Esophagus squamous epithelium (tissue), 5 donors: ENCODE measurements at regions not wholly inside any gene's neighbourhood (a gene's known extent, or its start where the extent isn't known, plus 50 kb on each side); places are given as distances from the start of the nearest gene placed in this dataset.

Source experiments
- DNase-seq: peaks from one replicate; lab custom pipeline; 2025; lab: John Stamatoyannopoulos, UW
- H3K27ac ChIP-seq, 4 donors: fragments of 200-600 bp; sonication (generic); one replicate each; pipeline ENCODE4 v1.5.1; 2016 to 2019; ENCODE audit warnings: mild to moderate bottlenecking in 1 of 4
- H3K27me3 ChIP-seq, 4 donors: fragments of 200-600 bp; sonication (generic); 1 replicate in 3 of 4; 2 replicates in 1 of 4; pipeline versions ENCODE4 v1.5.1 to v1.6.0; 2017 to 2021; ENCODE audit warnings: antibody characterized with exemption in 1 of 4
- H3K36me3 ChIP-seq, 3 donors: fragments of 200-600 bp; sonication (generic); one replicate each; pipeline ENCODE4 v1.5.1; 2016 to 2019
- H3K4me1 ChIP-seq, 3 donors: fragments of 200-600 bp; sonication (generic); one replicate each; pipeline ENCODE4 v1.5.1; 2017 to 2019
- H3K4me3 ChIP-seq, 4 donors: fragments of 200-600 bp; sonication (generic); 1 replicate in 3 of 4; 2 replicates in 1 of 4; pipeline ENCODE4 v1.5.1; 2016 to 2019; ENCODE audit warnings: mild to moderate bottlenecking in 2 of 4, moderate library complexity in 1 of 4
- H3K9me3 ChIP-seq, 3 donors: fragments of 200-600 bp; sonication (generic); one replicate each; pipeline ENCODE4 v1.5.1; 2016 to 2019
- CTCF ChIP-seq, 6 experiments: fragments of 450-650 bp in 4 of 6; fragments of 200-600 bp in 2 of 6; sonication (generic) in 2 of 6; IDR thresholded peaks; one replicate each; pipeline ENCODE4 v1.5.1; 2016 to 2019; ENCODE audit warnings: antibody characterized with exemption in 6 of 6, mild to moderate bottlenecking in 4 of 6, moderate library complexity in 4 of 6
- POLR2A ChIP-seq, 4 donors: fragments of 450-650 bp; IDR thresholded peaks; one replicate each; pipeline ENCODE4 v1.6.1; 2017; ENCODE audit warnings: antibody characterized with exemption in 4 of 4, mild to moderate bottlenecking in 4 of 4, moderate library complexity in 3 of 4
- WGBS, 2 donors: methylation state at CpG; one replicate each; pipeline ENCODE4 v1.1.5; 2018; 5-methylcytosine and 5-hydroxymethylcytosine counted together
- intact Hi-C: fragments of 100-400 bp; cut with DNase I; formaldehyde crosslinking; loops from one replicate; pipeline ENCODE4 v1.15.0; 2022
- donor health status: DM: yes; HTN: yes; CAD: no.

DNA sequence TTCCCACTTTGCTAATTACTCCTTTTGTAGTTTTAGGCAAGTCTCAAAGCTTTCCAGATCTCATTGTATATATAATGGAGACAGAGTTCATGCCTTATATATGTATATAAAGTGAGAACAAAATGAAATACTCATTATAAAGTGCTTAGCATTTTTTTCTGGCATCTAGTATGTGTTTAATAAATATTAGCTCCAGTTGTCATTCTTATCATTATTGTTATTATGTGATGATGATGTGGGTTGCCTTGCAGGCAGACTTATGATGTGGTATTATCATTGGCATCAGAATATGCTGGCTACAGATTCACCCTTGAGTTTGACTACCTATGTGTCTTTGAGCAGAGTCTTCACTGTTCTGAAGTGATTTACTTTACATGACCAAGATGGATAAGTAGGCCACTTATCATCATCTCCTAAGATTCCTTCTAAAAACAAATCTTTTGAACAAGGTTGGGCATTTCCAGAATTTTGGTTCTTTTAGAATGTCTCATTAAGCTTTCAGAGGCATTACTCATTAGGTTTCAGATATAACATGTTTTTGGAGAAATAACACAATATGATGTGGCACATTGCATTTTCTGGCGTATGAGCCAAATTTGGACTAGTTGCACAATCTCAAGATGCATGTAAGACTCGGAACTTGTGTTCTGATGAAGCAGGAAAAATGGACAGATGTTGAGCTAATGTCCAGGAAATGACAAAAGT is 145.6 kb upstream of the TNC start:
- peaks cover 0 to 14% (median 11%) of the 10 kb centered on the region in 3 donors for H3K4me1 ChIP-seq
- no peaks in the 10 kb centered on the region for H3K9me3 ChIP-seq
- H3K4me3 ChIP-seq, result no peak overlapping the region
- TF ChIP-seq CTCF (IDR thresholded peaks at IDR 0.05) (no peak), POLR2A (IDR thresholded peaks at IDR 0.05) (no peak)
- no peaks in the 10 kb centered on the region for H3K36me3 ChIP-seq
- no peak for DNase-seq
- no peak overlapping the region for H3K27ac ChIP-seq
- intact Hi-C loops, result no loop called here
- 33 to 39% methylated on average over 2 of the region's 2 CpGs for WGBS, 2 donors
- H3K27me3 ChIP-seq, result no peaks in the 10 kb centered on the region

DNA sequence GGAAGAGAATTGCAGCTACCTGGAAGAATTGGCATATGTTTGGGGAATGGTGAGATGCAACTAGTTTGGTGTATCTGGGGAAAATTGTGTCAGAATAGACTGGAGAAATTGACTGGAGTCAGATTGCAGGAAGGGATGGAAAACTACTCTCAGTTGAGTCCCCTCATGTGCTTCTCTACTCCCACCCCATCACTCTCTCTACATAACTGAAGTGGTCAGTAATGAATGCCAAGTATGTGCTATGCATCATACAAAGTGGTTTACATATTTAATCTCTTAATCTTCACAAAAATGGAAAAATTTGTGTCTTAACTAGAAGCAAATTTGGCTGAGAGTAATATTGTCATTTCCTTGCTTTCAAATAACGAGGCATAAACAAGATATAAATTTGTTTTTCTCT is 146.4 kb upstream of the TNC start:
- DNase-seq, result no peak
- no peaks in the 10 kb centered on the region for H3K9me3 ChIP-seq
- WGBS, 2 donors, result 65 to 77% methylated on average over 1 of the region's 1 CpG
- no peak for TF ChIP-seq CTCF (IDR thresholded peaks at IDR 0.05)
- no peak for TF ChIP-seq POLR2A (IDR thresholded peaks at IDR 0.05)
- H3K4me3 ChIP-seq, result no peak overlapping the region
- intact Hi-C loops, result no loop called here
- H3K36me3 ChIP-seq, result no peaks in the 10 kb centered on the region
- no peak overlapping the region for H3K27ac ChIP-seq
- H3K27me3 ChIP-seq, result no peaks in the 10 kb centered on the region
- H3K4me1 ChIP-seq, result peaks cover 0 to 14% (median 11%) of the 10 kb centered on the region in 3 donors

GRCh38 chr9:115267790-115268189 is 149.8 kb upstream of the TNC start:
- Histone ChIP-seq H3K27me3 (no peaks in the 10 kb centered on the region), H3K36me3 (no peaks in the 10 kb centered on the region), H3K27ac (no peak overlapping the region), H3K9me3 (no peaks in the 10 kb centered on the region), H3K4me1 (peaks cover 0 to 4% (median 4%) of the 10 kb centered on the region in 3 donors), H3K4me3 (no peak overlapping the region)
- WGBS, 2 donors, result 60 to 73% methylated on average over 3 of the region's 3 CpGs
- TF ChIP-seq CTCF (IDR thresholded peaks at IDR 0.05) (no peak), POLR2A (IDR thresholded peaks at IDR 0.05) (no peak)
- intact Hi-C loops, result no loop called here
- no peak for DNase-seq

GRCh38 chr9:115275753-115276152 is 157.8 kb upstream of the TNC start:
- 59 to 71% methylated on average over 3 to 5 of the region's 5 CpGs for WGBS, 2 donors
- TF ChIP-seq POLR2A (IDR thresholded peaks at IDR 0.05) (no peak), CTCF (IDR thresholded peaks at IDR 0.05) (no peak)

GRCh38 chr9:115276621-115277020 is 158.7 kb upstream of the TNC start:
- Histone ChIP-seq H3K4me1 (no peaks in the 10 kb centered on the region), H3K9me3 (no peaks in the 10 kb centered on the region), H3K36me3 (no peaks in the 10 kb centered on the region), H3K4me3 (no peak overlapping the region), H3K27me3 (no peaks in the 10 kb centered on the region), H3K27ac (no peak overlapping the region)
- 17 to 79% methylated on average over 1 to 2 of the region's 2 CpGs for WGBS, 2 donors
- intact Hi-C loops, result no loop called here
- DNase-seq, result no peak
- TF ChIP-seq POLR2A (IDR thresholded peaks at IDR 0.05), result no peak
- TF ChIP-seq CTCF (IDR thresholded peaks at IDR 0.05), result no peak

More at GRCh38 chr9:115275753-115276152, 157.8 kb upstream of the TNC start:
- Histone ChIP-seq H3K9me3 (no peaks in the 10 kb centered on the region), H3K36me3 (no peaks in the 10 kb centered on the region), H3K4me3 (no peak overlapping the region), H3K27ac (no peak overlapping the region), H3K27me3 (no peaks in the 10 kb centered on the region), H3K4me1 (no peaks in the 10 kb centered on the region)
- intact Hi-C loops, result no loop called here
- no peak for DNase-seq
